ENCODE measurements at regions not wholly inside any gene's neighbourhood (a gene's known extent, or its start where the extent isn't known, plus 50 kb on each side); places are given as distances from the start of the nearest gene placed in this dataset.

- DNase-seq (ENCODE audit: low spot score), result no peak
These were observed 72.3 kb downstream of the GMNC start for GRCh38 chr3:190790185-190790584.

- no peak for DNase-seq (ENCODE audit: low spot score)
These were observed 75.6 kb downstream of the GMNC start for GRCh38 chr3:190786898-190787297.

- no peak for DNase-seq (ENCODE audit: low spot score)
These were observed 77.4 kb downstream of the GMNC start for GRCh38 chr3:190785047-190785446.

- DNase-seq (ENCODE audit: low spot score), result no peak
These were observed 82.0 kb downstream of the GMNC start for GRCh38 chr3:190780524-190780923.

- no peak for DNase-seq (ENCODE audit: low spot score)
These were observed 87.9 kb downstream of the GMNC start for GRCh38 chr3:190774633-190775032.

GRCh38 chr3:190773948-190774347, 88.5 kb downstream of the GMNC start:
- DNase-seq (ENCODE audit: low spot score), result no peak

GRCh38 chr3:190772831-190773230, 89.7 kb downstream of the GMNC start:
- no peak for DNase-seq (ENCODE audit: low spot score)

GRCh38 chr3:190768891-190769290, 93.6 kb downstream of the GMNC start:
- no peak for DNase-seq (ENCODE audit: low spot score)

- DNase-seq (ENCODE audit: low spot score), result no peak
These were observed 94.6 kb downstream of the GMNC start for GRCh38 chr3:190767851-190768250.

- DNase-seq (ENCODE audit: low spot score), result no peak
These were observed 98.0 kb downstream of the GMNC start for GRCh38 chr3:190764231-190765134.

GRCh38 chr3:190762801-190763200, 99.7 kb downstream of the GMNC start:
- DNase-seq (ENCODE audit: low spot score), result no peak

GRCh38 chr3:190747571-190747970, 114.9 kb downstream of the GMNC start:
- DNase-seq (ENCODE audit: low spot score), result no peak

GRCh38 chr3:190746986-190747385, 115.5 kb downstream of the GMNC start:
- DNase-seq (ENCODE audit: low spot score), result no peak

GRCh38 chr3:190746531-190746930, 116.0 kb downstream of the GMNC start:
- no peak for DNase-seq (ENCODE audit: low spot score)

GRCh38 chr3:190741788-190742187, 120.7 kb downstream of the GMNC start:
- DNase-seq (ENCODE audit: low spot score), result no peak

GRCh38 chr3:190739641-190740185, 122.8 kb downstream of the GMNC start:
- DNase-seq (ENCODE audit: low spot score), result no peak

- DNase-seq (ENCODE audit: low spot score), result no peak
These were observed 123.8 kb downstream of the GMNC start for GRCh38 chr3:190738636-190739155.

GRCh38 chr3:190737446-190737845, 125.0 kb downstream of the GMNC start:
- DNase-seq (ENCODE audit: low spot score), result no peak

GRCh38 chr3:190734490-190734889, 128.0 kb downstream of the GMNC start:
- no peak for DNase-seq (ENCODE audit: low spot score)

- no peak for DNase-seq (ENCODE audit: low spot score)
These were observed 128.8 kb downstream of the GMNC start for GRCh38 chr3:190733591-190734146.

GRCh38 chr3:190731596-190731995, 130.9 kb downstream of the GMNC start:
- no peak for DNase-seq (ENCODE audit: low spot score)

GRCh38 chr3:190728574-190729246, 133.8 kb downstream of the GMNC start:
- DNase-seq (ENCODE audit: low spot score), result peak; percentile 18

Measured in AG08396 (cell line).